ENCODE measurements at regions not wholly inside any gene's neighbourhood (a gene's known extent, or its start where the extent isn't known, plus 50 kb on each side); places are given as distances from the start of the nearest gene placed in this dataset.

DNA sequence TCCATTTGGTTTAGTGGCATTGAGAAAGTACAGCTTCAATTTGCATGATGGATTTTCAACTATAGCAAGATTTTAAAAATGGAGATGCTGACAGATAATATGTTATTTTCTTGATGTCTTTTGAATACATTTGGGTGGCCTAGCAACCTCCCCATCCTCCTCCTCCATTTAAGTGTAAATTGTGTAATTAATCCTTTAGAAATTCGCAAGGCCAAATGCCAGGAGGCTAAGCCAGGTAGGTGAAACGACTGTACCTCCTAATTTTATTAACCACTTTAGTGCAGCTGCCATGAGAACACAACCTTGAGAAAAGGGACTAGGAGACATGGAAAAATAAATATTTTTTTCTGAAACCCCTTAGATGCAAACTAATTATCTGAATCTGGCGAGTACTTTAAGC, 248.8 kb downstream of the MRPS30 start:
- FAIRE-seq (no peak), DNase-seq (ENCODE audit: low read depth) (no peak)
- Mint-ChIP-seq H3K36me3 (ENCODE audit: low read depth, unreplicated experiment) (no peaks in the 10 kb centered on the region), H3K27me3 (ENCODE audit: low read depth, unreplicated experiment) (no peaks in the 10 kb centered on the region), H3K4me3 (ENCODE audit: unreplicated experiment) (no peak overlapping the region), H3K9me3 (ENCODE audit: unreplicated experiment) (no peaks in the 10 kb centered on the region), H3K4me1 (ENCODE audit: low read depth, unreplicated experiment) (peaks cover 6% of the 10 kb centered on the region), H3K27ac (ENCODE audit: unreplicated experiment) (no peak overlapping the region)
- no peaks in the 10 kb centered on the region for H3K4me1 ChIP-seq (ENCODE audit: insufficient read depth, low read length)
- H3K4me2 ChIP-seq (ENCODE audit: low read length) = no peak overlapping the region
- H3K4me3 ChIP-seq (ENCODE audit: insufficient read depth, low read depth, low read length) = no peak overlapping the region
- no peaks in the 10 kb centered on the region for H4K20me1 ChIP-seq (ENCODE audit: insufficient read depth, low read length)
- no peak overlapping the region for H2AFZ ChIP-seq (ENCODE audit: low read depth, low read length)
- H3K79me2 ChIP-seq (ENCODE audit: insufficient read depth, low read length) = no peaks in the 10 kb centered on the region
- no peaks in the 10 kb centered on the region for H3K27me3 ChIP-seq (ENCODE audit: insufficient read depth, low read length)
- no peak overlapping the region for H3K27ac ChIP-seq (ENCODE audit: low read depth, low read length)
- H3K36me3 ChIP-seq (ENCODE audit: insufficient read depth, low read length) = no peaks in the 10 kb centered on the region
- H3K9ac ChIP-seq (ENCODE audit: low read length) = no peak overlapping the region
- no peaks in the 10 kb centered on the region for H3K9me3 ChIP-seq (ENCODE audit: insufficient read depth, low read depth, low read length)
- TF ChIP-seq, protein P1, sequence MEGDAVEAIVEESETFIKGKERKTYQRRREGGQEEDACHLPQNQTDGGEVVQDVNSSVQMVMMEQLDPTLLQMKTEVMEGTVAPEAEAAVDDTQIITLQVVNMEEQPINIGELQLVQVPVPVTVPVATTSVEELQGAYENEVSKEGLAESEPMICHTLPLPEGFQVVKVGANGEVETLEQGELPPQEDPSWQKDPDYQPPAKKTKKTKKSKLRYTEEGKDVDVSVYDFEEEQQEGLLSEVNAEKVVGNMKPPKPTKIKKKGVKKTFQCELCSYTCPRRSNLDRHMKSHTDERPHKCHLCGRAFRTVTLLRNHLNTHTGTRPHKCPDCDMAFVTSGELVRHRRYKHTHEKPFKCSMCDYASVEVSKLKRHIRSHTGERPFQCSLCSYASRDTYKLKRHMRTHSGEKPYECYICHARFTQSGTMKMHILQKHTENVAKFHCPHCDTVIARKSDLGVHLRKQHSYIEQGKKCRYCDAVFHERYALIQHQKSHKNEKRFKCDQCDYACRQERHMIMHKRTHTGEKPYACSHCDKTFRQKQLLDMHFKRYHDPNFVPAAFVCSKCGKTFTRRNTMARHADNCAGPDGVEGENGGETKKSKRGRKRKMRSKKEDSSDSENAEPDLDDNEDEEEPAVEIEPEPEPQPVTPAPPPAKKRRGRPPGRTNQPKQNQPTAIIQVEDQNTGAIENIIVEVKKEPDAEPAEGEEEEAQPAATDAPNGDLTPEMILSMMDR (IDR thresholded peaks at IDR 0.05; ENCODE audit: insufficient read depth, low read depth, low read length) = no peak
- no peak for TF ChIP-seq EZH2 (IDR thresholded peaks at IDR 0.05; ENCODE audit: insufficient read depth, low read length)

DNA sequence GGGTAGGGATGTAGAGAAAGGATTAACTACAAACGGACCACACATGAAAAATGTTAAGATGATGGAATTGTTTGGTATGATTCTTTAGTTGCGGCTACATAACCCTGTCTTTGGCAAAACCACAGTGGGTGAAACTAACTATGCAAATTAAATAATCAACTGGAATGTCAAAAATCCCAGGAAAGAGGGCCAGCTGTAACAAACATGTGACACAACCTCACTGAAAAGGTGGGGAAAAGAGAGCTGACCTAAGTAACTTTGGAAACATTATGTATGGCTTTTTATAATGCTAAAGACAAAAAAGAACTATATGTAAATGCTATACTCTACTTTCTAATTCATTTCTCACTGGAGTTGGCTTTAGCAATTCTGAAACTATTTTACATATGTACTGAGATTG, 252.0 kb downstream of the MRPS30 start:
- H3K4me2 ChIP-seq (ENCODE audit: low read length) = no peak overlapping the region

DNA sequence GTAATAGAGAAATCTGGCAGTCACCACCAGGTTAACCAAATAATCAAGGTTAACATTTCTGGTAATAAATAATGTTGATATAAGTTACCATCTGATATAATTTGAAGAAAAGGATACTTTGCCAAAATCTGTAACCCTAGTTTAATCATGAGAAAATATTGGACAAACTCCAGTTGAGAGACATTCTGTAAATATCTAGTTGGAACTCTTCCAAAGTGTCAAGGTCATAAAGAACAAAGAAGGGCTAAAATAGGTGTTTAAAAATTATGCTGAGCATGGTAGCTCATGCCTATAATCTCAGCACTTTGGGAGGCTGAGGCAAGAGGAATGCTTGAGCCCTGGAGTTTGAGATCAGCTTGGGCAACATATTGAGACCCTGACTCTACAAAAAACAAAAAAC, 253.3 kb downstream of the MRPS30 start:
- H3K36me3 Mint-ChIP-seq (ENCODE audit: low read depth, unreplicated experiment) = no peaks in the 10 kb centered on the region
- FAIRE-seq = no peak
- no peak overlapping the region for H3K27ac ChIP-seq (ENCODE audit: low read depth, low read length)
- no peaks in the 10 kb centered on the region for H3K4me1 ChIP-seq (ENCODE audit: insufficient read depth, low read length)
- DNase-seq (ENCODE audit: low read depth) = no peak
- no peak overlapping the region for H3K4me2 ChIP-seq (ENCODE audit: low read length)
- H4K20me1 ChIP-seq (ENCODE audit: insufficient read depth, low read length) = no peaks in the 10 kb centered on the region
- no peak overlapping the region for H3K9ac ChIP-seq (ENCODE audit: low read length)
- H3K4me3 Mint-ChIP-seq (ENCODE audit: unreplicated experiment) = no peak overlapping the region
- H3K27me3 ChIP-seq (ENCODE audit: insufficient read depth, low read length) = no peaks in the 10 kb centered on the region
- no peak overlapping the region for H3K27ac Mint-ChIP-seq (ENCODE audit: unreplicated experiment)
- TF ChIP-seq, protein P1 (IDR thresholded peaks at IDR 0.05; ENCODE audit: insufficient read depth, low read depth, low read length) = no peak
- TF ChIP-seq EZH2 (IDR thresholded peaks at IDR 0.05; ENCODE audit: insufficient read depth, low read length) = no peak
- H3K4me3 ChIP-seq (ENCODE audit: insufficient read depth, low read depth, low read length) = no peak overlapping the region
- no peaks in the 10 kb centered on the region for H3K9me3 ChIP-seq (ENCODE audit: insufficient read depth, low read depth, low read length)
- no peaks in the 10 kb centered on the region for H3K79me2 ChIP-seq (ENCODE audit: insufficient read depth, low read length)
- H3K9me3 Mint-ChIP-seq (ENCODE audit: unreplicated experiment) = no peaks in the 10 kb centered on the region
- H2AFZ ChIP-seq (ENCODE audit: low read depth, low read length) = no peak overlapping the region
- H3K4me1 Mint-ChIP-seq (ENCODE audit: low read depth, unreplicated experiment) = peaks cover 6% of the 10 kb centered on the region
- no peaks in the 10 kb centered on the region for H3K36me3 ChIP-seq (ENCODE audit: insufficient read depth, low read length)
- H3K27me3 Mint-ChIP-seq (ENCODE audit: low read depth, unreplicated experiment) = no peaks in the 10 kb centered on the region

More for the DNA sequence above, 252.0 kb downstream of the MRPS30 start:
- H3K36me3 Mint-ChIP-seq (ENCODE audit: low read depth, unreplicated experiment) = no peaks in the 10 kb centered on the region
- no peak for DNase-seq (ENCODE audit: low read depth)
- no peak for FAIRE-seq
- Histone ChIP-seq H3K79me2 (ENCODE audit: insufficient read depth, low read length) (no peaks in the 10 kb centered on the region), H3K4me3 (ENCODE audit: insufficient read depth, low read depth, low read length) (no peak overlapping the region), H2AFZ (ENCODE audit: low read depth, low read length) (no peak overlapping the region), H3K36me3 (ENCODE audit: insufficient read depth, low read length) (no peaks in the 10 kb centered on the region), H4K20me1 (ENCODE audit: insufficient read depth, low read length) (no peaks in the 10 kb centered on the region), H3K4me1 (ENCODE audit: insufficient read depth, low read length) (no peaks in the 10 kb centered on the region), H3K27me3 (ENCODE audit: insufficient read depth, low read length) (no peaks in the 10 kb centered on the region), H3K9me3 (ENCODE audit: insufficient read depth, low read depth, low read length) (no peaks in the 10 kb centered on the region), H3K9ac (ENCODE audit: low read length) (no peak overlapping the region), H3K27ac (ENCODE audit: low read depth, low read length) (no peak overlapping the region)
- H3K27ac Mint-ChIP-seq (ENCODE audit: unreplicated experiment) = no peak overlapping the region
- no peaks in the 10 kb centered on the region for H3K27me3 Mint-ChIP-seq (ENCODE audit: low read depth, unreplicated experiment)
- H3K9me3 Mint-ChIP-seq (ENCODE audit: unreplicated experiment) = no peaks in the 10 kb centered on the region
- H3K4me3 Mint-ChIP-seq (ENCODE audit: unreplicated experiment) = no peak overlapping the region
- TF ChIP-seq EZH2 (IDR thresholded peaks at IDR 0.05; ENCODE audit: insufficient read depth, low read length) = no peak
- TF ChIP-seq, protein P1 (IDR thresholded peaks at IDR 0.05; ENCODE audit: insufficient read depth, low read depth, low read length) = no peak
- H3K4me1 Mint-ChIP-seq (ENCODE audit: low read depth, unreplicated experiment) = peaks cover 6% of the 10 kb centered on the region

All from astrocyte (in vitro differentiated cells and primary cell).